GM18517 (cell line): ENCODE measurements at regions not wholly inside any gene's neighbourhood (a gene's known extent, or its start where the extent isn't known, plus 50 kb on each side); places are given as distances from the start of the nearest gene placed in this dataset.

Experiments
- ATAC-seq: cut with Tn5 transposase; IDR thresholded peaks from one replicate; pipeline ENCODE4 v1.9.1; 2021; ENCODE audit warnings: mild to moderate bottlenecking, moderate library complexity; ENCODE audit not compliant: unreplicated experiment

GRCh38 chr5:66459728-66460127 lies 136.5 kb upstream of the MAST4 start:
- no peak for ATAC-seq

GRCh38 chr5:66467564-66467963 lies 128.6 kb upstream of the MAST4 start:
- ATAC-seq: no peak

GRCh38 chr5:66469684-66470083 lies 126.5 kb upstream of the MAST4 start:
- no peak for ATAC-seq

- no peak for ATAC-seq
Observed at GRCh38 chr5:66472010-66472409, 124.2 kb upstream of the MAST4 start.

GRCh38 chr5:66475731-66476130 lies 120.5 kb upstream of the MAST4 start:
- ATAC-seq: no peak

- ATAC-seq: no peak
Observed at GRCh38 chr5:66477596-66477995, 118.6 kb upstream of the MAST4 start.

GRCh38 chr5:66494437-66494836 lies 101.8 kb upstream of the MAST4 start:
- ATAC-seq: no peak

GRCh38 chr5:66498791-66499207 lies 97.4 kb upstream of the MAST4 start:
- ATAC-seq: no peak

- no peak for ATAC-seq
Observed at GRCh38 chr5:66503203-66503789, 92.9 kb upstream of the MAST4 start.

GRCh38 chr5:66507106-66507505 lies 89.1 kb upstream of the MAST4 start:
- ATAC-seq: no peak

GRCh38 chr5:66511491-66511890 lies 84.7 kb upstream of the MAST4 start:
- ATAC-seq: no peak

- ATAC-seq: no peak
Observed at GRCh38 chr5:66513130-66513529, 83.1 kb upstream of the MAST4 start.

GRCh38 chr5:66515209-66515608 lies 81.0 kb upstream of the MAST4 start:
- no peak for ATAC-seq

- no peak for ATAC-seq
Observed at GRCh38 chr5:66516550-66516949, 79.6 kb upstream of the MAST4 start.

GRCh38 chr5:66517351-66517750 lies 78.8 kb upstream of the MAST4 start:
- ATAC-seq: no peak

- no peak for ATAC-seq
Observed at GRCh38 chr5:66518052-66518451, 78.1 kb upstream of the MAST4 start.

- ATAC-seq: no peak
Observed at GRCh38 chr5:66518753-66519152, 77.4 kb upstream of the MAST4 start.

- ATAC-seq: no peak
Observed at GRCh38 chr5:66519626-66520025, 76.6 kb upstream of the MAST4 start.

GRCh38 chr5:66520854-66521253 lies 75.3 kb upstream of the MAST4 start:
- ATAC-seq: no peak

- no peak for ATAC-seq
Observed at GRCh38 chr5:66527478-66528035, 68.6 kb upstream of the MAST4 start.

GRCh38 chr5:66529182-66529581 lies 67.0 kb upstream of the MAST4 start:
- no peak for ATAC-seq

GRCh38 chr5:66529704-66530103 lies 66.5 kb upstream of the MAST4 start:
- ATAC-seq: no peak

GRCh38 chr5:66538126-66538525 lies 58.1 kb upstream of the MAST4 start:
- no peak for ATAC-seq
